Right lung (tissue), 2 donors: ENCODE measurements at regions not wholly inside any gene's neighbourhood (a gene's known extent, or its start where the extent isn't known, plus 50 kb on each side); places are given as distances from the start of the nearest gene placed in this dataset.
"Not testable (repeated sequence)": the region's sequence is repeated elsewhere in the genome, so short reads cannot be mapped to it uniquely, and the experiment has no call there.

Experiments used
- DNase-seq, 2 donors: peaks; one replicate each; pipeline ENCODE4 v3.0.0-alpha.2; 2013

DNA sequence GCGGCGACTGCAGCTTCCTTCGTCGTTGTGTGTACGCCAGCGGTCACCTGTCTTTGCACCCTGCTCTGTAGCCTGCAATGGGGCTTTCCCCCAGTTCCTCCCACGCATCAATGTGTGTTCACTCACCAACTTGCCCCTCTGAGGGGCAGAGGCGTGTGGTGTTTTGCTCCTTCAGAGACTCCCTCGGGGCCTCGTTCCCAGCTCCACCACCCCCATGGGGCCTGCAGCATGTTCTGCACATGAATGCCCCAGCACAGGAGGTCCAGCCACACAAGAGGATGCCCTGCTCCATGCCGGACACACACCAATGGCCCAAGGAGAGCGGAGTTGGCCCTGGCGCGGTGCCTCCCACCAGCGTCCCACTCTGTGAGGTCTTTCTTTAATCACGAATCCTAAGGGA, 196.8 kb downstream of the BANP start:
- DNase-seq = not testable (repeated sequence)

DNA sequence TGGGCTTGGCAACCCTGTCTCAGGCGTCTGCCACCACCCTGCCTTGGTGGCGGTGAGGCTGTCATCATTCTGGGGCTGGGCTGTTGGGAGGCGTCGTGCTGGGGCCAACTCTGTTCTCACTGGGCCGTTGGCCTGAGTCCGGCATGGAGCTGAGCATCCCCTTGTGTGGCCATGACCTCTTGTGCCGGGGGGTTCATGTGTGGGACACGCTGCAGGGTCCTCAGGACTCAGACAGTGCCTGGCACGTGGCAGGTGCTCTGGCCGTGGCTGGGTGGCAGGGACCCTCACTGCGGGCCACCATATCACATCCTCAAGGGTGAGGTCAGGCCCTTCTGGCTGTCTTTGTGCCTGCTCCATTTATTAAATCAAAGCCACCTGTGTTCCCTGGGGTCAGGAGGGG, 197.4 kb downstream of the BANP start:
- DNase-seq = not testable (repeated sequence)

DNA sequence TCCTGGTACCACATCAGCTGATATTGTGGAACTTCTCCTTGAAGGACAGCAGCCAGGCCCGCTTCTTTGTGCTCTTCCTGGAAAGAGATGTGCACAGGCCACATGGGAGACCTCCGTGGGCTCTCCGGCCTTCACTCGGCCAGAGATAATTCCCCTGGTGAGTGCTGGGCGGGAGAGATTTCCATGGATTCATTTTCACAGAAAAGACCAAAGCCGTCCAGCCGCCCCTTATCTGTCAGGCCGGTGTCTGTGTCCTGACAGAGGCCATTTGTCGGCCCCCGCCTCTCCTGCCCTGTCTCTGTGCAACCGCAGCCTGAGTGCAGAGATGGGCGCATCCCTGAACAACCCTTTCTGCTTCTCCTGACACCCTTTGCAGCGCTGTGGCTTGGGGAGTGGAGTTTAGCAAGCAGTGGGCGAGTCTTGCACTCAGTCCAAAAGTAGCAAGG, 197.9 kb downstream of the BANP start:
- not testable (repeated sequence) for DNase-seq

DNA sequence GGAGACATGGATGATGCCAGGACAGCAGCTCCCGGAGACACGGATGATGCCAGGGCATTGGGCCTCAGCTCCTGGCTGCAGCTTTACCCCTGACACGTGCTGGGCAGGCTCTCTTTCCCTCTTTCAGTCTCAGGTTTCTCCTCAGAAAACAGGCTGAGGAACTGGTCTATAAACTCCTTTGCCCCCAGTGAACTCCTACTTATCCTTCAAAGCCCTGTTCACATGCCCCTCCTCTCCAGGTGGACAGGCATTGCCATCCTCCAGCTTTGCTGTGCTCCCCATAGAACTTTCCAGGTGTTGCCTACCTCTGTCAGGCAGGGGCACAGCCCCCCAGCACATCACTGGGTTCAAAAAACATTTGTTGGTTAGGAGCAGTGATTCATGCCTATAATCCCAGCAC, 198.4 kb downstream of the BANP start:
- DNase-seq = not testable (repeated sequence)

DNA sequence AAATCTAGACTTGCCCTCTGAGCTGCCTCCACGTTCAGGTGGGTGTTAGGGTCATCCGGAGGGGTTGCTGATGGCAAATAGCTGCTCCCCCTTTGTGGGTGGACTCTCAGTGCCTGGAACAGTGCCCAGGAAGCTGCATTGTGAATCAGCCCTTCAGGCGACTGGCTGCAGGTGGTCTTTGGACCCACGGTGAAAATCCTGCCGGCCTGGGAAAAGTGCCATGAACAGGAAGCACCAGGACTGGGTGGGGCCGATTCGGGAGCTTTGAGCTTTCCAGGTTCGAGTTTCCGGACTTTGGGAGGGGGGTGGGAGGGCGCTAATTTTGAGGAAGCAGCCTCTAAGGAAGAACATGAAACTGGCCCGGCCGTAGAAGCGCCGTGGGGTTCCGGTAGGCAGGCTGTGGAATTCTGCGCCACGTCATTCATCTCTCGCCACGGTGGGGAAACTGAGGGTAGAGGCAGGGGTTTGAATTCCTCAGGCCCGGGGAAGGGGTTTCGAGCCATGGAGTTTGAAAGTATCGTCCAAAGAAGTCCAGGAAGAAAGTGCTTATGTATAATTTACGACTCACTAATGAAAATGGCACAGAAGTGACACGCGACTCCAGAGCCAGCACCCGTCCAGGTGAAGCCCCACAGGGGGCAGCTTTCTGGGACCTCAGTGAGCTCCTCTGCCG, 199.4 kb downstream of the BANP start:
- DNase-seq = not testable (repeated sequence)

DNA sequence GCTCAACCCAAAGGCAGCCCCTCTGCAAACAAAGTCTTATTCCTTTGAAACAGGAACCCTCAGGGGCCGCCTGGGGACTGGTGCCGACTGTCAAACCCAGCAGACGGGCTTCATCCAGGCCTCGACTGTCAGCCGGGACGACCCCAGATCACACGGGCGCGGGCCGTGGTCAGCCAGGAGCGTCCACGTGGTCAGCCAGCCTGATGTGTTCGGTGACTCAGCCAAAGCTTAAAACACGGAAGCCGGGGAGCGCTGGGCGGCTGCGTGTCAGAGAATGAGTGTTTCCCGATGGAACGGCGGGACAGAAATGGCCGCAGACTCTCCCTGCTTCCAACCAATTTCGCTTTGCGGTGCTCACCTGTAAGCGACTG, 199.9 kb downstream of the BANP start:
- not testable (repeated sequence) for DNase-seq

DNA sequence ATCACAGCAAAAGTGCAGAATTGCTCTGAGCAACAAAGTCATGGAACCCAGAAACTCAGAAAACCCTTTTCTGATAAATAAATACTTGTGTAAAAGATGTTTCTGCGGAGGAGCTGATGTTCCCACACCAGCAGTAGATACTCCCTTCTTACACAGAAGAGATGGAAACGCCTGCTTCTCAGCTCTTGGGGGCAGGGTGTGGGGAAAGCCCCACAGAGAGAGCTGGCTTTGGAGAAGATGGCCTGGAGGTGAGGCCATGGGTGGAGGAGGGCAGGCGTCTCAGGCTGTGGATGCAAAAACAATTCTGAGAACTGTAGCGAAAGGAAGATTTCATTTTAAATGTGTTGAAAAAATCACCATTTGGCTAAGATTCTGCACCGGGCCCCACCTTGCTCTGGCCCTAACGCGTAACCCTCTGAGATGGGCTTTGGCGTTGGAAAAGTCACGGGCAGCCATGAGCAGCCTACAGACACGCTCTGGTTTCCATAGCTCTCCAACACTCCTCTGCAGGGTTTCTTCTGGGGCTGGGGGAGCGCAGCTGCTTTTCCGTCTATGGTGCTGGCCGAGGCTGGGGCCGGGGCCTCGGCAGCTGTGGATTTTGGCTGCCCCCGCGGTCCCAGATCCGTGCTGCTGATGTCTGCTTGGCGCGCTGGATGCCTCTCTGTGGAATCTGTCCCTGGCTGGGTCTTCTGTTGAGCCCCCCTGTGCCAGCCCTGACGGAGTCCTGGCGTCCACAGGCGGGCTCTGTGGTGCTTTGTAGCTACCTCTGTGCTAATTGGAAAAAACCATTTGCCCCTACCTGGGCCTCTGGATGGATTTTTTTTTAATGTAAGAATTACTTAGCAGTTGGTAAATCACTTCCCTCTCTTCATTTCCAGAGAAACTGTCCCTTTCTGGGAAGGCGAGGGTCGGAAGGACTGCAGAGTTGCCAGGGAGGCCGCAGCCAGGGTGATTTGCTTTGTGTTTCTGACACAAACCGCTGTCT, 200.9 kb downstream of the BANP start:
- peak; percentile 70 to 74 for DNase-seq

DNA sequence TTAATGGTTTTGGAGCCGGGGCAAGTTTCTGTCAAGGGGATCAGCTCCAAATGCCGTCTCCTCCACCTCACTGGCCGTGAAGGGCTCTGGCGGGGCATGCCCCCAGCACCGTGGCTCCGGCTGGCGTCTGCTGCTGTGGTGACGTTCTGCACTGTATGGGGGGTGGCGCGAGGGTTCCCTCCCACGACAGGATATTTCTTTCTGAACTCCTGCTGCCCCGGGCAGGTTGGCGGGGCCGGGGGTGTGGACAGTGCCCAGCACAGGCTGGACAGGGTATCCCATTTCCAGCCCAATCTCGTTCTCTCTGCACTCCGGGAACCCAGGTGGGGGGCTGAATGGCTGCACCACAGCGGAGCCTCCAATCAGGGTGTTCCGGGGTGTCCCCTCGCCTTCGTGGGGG, 201.6 kb downstream of the BANP start:
- not testable (repeated sequence) for DNase-seq

DNA sequence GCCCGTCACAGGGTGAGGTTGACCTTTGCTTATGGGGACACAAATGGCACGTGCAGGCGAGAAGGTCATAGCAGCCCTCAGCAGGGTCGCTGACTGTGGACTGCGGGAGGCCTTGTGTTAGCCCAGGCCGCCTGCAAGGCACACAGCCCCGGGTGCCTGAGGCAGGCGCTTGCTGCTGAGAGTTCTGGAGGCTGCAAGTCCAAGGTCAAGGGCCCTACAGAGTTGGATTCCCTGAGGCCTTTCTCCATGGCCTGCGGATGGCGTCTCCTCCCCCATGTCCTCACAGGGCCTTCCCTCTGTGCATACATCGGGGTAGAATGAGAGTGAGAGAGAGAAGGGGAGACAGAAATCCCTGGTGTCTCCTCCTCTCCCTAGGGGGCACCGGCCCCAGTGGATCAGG, 202.3 kb downstream of the BANP start:
- not testable (repeated sequence) for DNase-seq

DNA sequence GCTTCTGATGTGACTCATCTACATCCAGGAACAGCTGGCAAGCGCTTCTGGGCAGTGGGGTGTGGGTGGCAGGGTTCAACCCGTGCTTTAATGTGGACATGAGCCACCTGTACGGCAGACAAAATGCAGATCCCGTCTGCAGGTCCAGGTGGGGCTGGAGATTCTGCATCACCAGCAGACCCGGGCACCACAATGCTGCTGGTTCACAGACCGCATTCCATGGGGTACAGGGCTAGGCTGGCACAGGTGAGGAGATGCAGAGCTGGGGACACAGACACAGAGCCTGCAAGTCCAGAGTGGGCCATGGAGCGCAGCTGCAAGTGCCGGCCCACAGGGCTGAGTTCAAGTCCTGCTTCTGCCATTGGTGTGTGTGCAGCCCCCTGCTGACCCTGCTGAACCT, 203.7 kb downstream of the BANP start:
- not testable (repeated sequence) for DNase-seq

DNA sequence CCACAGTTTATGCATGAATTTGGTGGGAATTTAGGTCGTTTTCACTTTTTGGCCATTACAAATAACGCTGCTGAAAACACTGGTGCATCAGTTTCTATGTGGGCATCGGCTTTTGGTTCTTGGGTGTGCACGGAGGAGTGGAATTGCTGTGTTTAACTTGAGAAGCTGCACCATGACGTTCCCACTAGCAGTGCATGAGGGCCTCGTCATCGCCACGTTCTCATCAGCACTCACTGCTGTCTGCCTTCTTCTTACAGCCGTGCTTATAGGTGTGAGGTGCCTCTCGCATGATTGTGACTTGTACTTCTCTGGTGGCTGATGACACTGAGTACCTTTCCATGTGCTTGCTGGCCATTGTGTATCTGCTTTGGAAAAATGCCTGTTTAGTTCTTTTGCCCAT, 204.4 kb downstream of the BANP start:
- not testable (repeated sequence) for DNase-seq

DNA sequence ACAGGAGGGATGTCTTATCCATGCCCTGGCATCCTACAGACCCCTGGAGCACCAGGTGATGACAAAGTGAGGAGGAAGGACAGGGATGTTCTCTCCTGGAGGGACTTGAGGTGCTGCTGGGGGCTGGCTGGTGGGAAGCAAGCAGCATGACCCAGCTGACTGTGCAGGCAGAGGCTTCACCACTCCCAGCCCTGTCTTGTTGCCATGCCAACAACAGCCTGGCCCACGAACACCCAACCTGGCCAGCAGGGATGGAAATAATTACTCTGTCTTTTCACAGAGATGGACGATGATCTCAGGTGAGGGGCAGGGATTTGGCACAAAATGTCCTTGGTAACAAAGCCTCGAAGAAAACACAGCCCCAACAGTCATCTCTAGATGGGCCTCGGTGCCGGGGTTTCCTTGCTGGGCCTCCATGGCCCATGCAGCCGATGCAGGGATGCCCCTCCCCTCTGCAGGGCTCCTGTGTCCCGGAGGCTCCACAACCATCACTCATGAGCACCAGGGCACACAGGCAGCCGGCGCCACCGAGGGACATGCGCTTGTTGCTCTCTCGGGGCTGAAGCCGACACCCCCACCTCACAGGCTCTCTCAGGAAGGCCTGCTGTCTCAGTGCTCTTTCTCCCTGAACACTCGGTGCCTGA, 205.5 kb downstream of the BANP start:
- not testable (repeated sequence) for DNase-seq

DNA sequence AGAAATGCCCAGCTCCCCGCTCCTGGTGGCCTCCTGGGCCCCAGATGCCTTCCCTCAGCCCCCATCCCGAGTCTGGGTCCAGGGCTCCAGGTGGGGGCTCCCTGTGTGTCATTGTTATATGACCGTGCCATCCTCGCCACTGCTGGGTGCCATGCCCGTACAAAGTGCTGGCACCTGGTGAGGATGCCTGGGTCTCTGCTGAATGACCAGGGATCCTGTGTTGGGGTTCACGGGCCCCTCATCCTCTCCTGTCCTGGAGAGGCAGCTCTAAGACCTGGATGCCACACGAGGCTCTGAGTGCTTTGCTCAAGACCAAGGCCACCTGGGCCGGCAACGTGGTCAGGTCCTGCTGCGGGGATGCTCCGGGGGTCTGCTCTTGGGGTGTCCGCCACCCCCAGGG, 206.5 kb downstream of the BANP start:
- not testable (repeated sequence) for DNase-seq

DNA sequence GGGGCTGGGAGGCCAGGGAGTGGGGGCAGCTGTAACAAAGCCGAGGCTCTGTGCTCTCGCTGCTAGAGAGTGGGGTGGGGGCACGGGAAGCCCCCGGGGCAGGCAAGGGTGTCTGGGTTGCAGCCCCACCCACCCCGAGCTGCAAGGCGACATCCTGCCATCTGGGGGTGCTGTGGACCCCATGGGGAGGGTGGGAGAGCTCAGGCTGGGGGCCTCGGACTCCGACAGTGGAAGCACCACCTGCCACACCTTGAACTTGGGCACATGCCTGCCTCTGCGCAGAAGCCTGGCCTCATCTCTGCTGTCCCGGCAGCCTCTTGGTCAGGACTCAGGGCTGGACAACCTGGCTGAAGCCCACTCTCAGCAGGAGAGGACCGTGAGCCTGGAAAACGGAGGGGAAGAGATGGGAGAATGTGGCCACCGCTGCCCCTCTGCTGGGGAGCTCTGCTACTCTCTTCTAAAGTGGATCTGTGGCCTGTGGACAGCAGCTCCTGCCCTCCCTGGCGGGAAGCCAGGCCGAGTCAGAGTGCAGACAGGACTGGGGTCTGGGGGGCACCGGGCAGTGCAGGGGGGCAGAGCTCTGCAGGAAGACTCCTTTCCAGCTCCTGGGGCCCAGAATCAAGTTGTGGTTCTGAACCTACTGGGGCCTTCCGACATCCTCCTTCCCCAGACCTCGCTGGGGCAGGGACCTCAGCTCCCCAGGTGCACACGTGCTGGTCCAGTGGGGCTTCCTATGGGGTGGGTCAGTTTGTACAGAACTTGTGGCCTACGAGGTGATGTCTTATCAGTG, 207.2 kb downstream of the BANP start:
- DNase-seq = not testable (repeated sequence)

DNA sequence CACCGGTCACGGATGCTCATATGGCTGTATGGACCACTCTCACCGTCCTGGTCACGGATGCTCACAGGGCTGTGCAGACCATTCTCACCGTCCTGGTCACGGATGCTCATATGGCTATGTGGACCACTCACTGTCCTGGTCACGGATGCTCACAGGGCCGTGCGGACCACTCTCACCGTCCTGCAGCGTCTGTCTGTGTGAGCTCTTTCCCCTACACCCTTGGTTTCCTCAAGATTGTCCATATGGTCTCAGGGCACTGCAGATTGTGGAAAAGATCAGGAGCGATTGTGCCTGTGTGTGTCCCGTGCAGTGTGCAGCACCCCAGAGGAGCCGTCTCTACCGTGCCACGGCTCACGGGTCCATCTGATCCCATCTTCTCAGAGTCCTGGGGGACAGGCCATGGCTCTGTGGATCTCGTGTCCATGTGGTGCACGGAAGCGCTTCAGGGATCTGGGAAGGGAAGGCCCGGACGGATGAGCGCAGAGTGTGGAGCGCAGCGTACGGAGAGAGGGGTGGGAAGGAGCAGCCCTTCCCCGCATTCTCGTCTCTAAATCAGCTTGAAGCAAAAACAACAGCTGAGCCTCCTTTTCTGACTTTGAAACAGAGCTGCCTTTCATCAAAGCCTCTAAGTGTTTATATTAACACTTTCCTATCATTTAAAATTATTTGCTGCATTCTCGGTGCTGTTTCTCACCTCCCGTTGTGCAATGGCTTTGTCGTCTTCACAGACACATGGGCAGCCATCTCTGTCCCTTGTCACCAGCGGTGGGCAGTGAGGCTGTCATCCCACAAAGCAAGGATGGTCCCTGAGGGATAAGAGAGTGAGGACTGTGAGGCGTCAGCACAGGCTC, 208.0 kb downstream of the BANP start:
- not testable (repeated sequence) for DNase-seq

DNA sequence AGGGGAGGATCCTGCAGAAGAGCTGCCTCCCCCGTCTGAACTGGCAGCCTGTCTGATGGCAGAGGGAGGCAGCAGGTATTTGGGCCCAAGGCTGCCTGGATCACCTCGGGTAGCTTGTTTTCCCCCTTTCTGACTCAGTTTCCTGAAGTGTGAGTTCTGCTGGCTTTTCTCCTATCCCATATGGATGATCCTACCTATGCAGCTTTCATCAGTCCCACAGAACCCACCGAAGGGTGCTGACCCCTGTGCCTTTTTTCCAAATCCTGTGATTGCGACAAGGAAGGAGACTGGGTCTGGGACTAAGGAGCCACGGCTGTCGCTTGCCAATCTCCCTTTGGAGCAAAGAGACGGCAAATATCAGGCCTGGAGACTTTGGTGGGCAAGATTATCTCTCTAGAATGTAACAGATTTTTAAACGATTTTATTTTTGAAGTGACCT, 208.7 kb downstream of the BANP start:
- not testable (repeated sequence) for DNase-seq

DNA sequence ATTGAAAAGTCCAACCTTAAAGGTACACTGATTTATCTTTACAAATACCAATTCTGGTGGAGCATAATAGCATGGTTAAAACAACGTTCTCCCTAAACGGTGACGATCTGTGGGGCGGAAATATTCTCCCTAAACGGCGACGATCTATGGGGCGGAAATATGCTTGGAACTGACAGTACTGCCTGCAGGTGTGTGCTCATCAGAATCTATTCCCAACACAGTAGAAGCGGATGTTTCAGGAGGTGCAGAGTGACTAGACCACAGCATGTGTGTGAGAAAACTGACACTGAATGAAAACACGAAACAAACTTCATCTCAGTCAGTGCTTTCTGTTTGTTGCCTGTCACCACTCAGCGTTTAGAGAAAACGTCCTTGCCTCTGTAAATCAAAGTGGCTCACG, 210.0 kb downstream of the BANP start:
- not testable (repeated sequence) for DNase-seq

DNA sequence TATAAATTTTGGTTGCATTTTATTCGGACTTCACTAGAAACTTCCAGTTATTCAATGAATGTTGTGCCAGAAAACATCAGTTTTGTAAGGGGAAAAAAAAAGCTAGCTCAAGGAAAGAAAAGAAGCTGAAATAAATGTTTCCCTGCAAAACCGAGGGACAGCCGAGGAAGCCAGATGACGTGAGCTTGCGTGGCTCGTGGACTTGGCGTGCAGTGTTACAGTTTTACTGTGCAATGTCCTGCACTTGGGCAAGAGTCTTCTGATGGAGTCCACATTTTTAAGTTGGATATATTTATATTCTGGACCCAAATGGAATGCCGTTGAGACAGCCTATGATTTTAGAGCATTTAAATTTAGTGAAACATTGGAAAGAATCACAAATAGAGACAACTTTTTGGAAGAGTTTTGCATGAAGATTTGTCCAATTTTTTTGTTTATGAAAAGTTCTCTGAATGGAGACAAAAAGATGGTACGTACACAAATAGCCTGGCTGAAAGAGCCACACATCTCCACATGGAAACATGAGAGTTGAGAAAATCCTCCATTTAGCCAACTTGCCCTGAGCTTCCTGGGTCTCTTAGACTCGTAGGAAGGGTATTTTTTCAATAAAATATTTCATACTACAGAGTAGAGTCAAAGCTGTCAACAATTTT, 210.5 kb downstream of the BANP start:
- DNase-seq = not testable (repeated sequence)

DNA sequence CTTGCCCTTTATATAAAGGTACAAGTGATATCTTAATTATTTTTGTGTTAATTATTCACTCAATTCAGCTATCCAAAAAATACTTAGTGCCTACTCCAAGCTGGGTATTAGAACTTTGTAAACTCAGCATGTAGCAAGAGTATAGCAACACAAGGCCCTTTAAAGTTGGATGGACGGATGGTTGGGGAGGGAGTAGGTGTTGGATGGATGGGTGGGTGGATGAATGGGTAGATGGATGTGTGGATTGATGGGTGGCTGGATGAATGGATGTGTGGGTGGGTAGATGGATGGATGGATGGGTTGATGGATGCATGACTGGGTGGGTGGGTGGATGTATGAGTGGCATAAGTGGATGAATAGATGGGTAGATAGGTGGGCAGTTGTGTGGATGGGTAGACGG, 211.5 kb downstream of the BANP start:
- DNase-seq = not testable (repeated sequence)
